Common myeloid progenitor, CD34-positive (primary cell): ENCODE measurements at regions not wholly inside any gene's neighbourhood (a gene's known extent, or its start where the extent isn't known, plus 50 kb on each side); places are given as distances from the start of the nearest gene placed in this dataset.

Experiments used
- CTCF ChIA-PET: fragments of 350-600 bp; sonication (Branson Sonifier 250); formaldehyde crosslinking; loops from one replicate; lab custom pipeline; 2021; ENCODE audit warnings: antibody characterized with exemption; lab: Charles Lee
- POLR2A ChIA-PET: fragments of 350-600 bp; sonication (Branson Sonifier 250); formaldehyde crosslinking; loops from one replicate; lab custom pipeline; 2021; ENCODE audit warnings: antibody characterized with exemption; lab: Charles Lee
- DNase-seq, 3 donors: peaks; one replicate each; pipeline versions ENCODE4 v3.0.0 to v3.0.0-alpha.2; 2013
- H3K27ac ChIP-seq, 2 experiments: 1 replicate in 1 of 2; 2 replicates in 1 of 2; pipeline ENCODE4 v1.7.0; 2013; ENCODE audit warnings: inconsistent platforms in 2 of 2, low read length in 2 of 2, mild to moderate bottlenecking in 2 of 2, low read depth in 1 of 2, moderate library complexity in 1 of 2; ENCODE audit not compliant: severe bottlenecking in 2 of 2, insufficient read depth in 1 of 2, poor library complexity in 1 of 2
- H3K27me3 ChIP-seq, 5 experiments: replicated peaks in 2 of 5; 1 replicate in 3 of 5; 2 replicates in 2 of 5; pipeline versions ENCODE4 v1.6.1 to v1.7.0; 2013; ENCODE audit warnings: low read length in 4 of 5, mild to moderate bottlenecking in 2 of 5, moderate library complexity in 2 of 5, inconsistent platforms in 1 of 5; ENCODE audit not compliant: insufficient read depth in 5 of 5, control insufficient read depth in 4 of 5
- H3K36me3 ChIP-seq, 4 experiments: 1 replicate in 2 of 4; 2 replicates in 2 of 4; pipeline versions ENCODE4 v1.6.1 to v1.7.0; 2013; ENCODE audit warnings: low read length in 3 of 4, control low read depth in 1 of 4, mild to moderate bottlenecking in 1 of 4; ENCODE audit not compliant: control insufficient read depth in 4 of 4, insufficient read depth in 4 of 4
- H3K4me1 ChIP-seq, 4 experiments: 1 replicate in 3 of 4; 2 replicates in 1 of 4; pipeline versions ENCODE4 v1.6.1 to v1.7.1; 2013; ENCODE audit warnings: low read length in 3 of 4, mild to moderate bottlenecking in 3 of 4, control low read depth in 1 of 4, inconsistent platforms in 1 of 4, moderate library complexity in 1 of 4; ENCODE audit not compliant: control insufficient read depth in 4 of 4, insufficient read depth in 4 of 4; ENCODE audit errors: control extremely low read depth in 1 of 4
- H3K4me3 ChIP-seq, 7 experiments: 1 replicate in 4 of 7; 2 replicates in 3 of 7; pipeline versions ENCODE4 v1.5.1 to v1.7.0; 2013; ENCODE audit warnings: mild to moderate bottlenecking in 7 of 7, low read length in 6 of 7, moderate library complexity in 6 of 7, inconsistent platforms in 2 of 7, low read depth in 2 of 7, control low read depth in 1 of 7; ENCODE audit not compliant: insufficient read depth in 4 of 7, control insufficient read depth in 1 of 7; ENCODE audit errors: extremely low read depth in 1 of 7
- H3K9me3 ChIP-seq, 5 experiments: 1 replicate in 4 of 5; 2 replicates in 1 of 5; pipeline versions ENCODE4 v1.6.1 to v1.7.1; 2013; ENCODE audit warnings: low read length in 4 of 5, mild to moderate bottlenecking in 2 of 5, inconsistent platforms in 1 of 5, low read depth in 1 of 5, moderate library complexity in 1 of 5; ENCODE audit not compliant: control insufficient read depth in 4 of 5, insufficient read depth in 2 of 5; ENCODE audit errors: control extremely low read depth in 1 of 5
- WGBS: methylation state at CpG from one replicate; pipeline ENCODE4 v1.1.5; 2013; ENCODE audit not compliant: insufficient coverage; 5-methylcytosine and 5-hydroxymethylcytosine counted together

DNA sequence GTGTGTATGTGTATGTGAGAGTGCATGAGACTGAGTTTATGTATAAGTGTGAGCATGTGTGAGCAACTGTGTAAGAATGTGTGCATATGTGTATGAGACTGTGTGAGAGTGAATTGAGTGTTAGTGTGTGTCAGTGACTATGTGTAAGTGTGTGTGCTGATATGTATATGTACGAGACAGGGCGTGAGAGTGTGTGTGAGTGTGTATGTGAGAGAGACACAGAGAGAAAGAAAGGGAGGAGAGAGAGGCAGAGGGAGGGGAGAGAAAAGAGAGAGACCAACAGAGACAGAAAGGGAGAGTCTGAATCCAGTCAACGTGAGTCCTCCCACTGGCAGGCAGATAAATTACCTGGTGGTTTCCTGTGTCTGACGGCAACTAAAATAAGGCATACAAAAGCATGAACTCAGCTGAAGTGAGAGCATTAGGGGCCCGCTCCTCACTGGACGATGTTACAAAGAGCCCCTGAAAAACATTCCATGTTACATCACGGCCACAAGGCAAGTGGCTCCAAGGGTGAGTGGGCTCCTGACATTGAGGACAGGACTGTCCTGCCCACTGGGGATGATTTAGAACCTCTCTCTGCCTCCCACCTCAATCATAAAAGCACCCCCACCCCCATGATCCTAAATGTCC lies 66.6 kb upstream of the TIAM1 start:
- CTCF ChIA-PET: no interaction called here
- WGBS: 37% methylated on average over 6 of the region's 7 CpGs

DNA sequence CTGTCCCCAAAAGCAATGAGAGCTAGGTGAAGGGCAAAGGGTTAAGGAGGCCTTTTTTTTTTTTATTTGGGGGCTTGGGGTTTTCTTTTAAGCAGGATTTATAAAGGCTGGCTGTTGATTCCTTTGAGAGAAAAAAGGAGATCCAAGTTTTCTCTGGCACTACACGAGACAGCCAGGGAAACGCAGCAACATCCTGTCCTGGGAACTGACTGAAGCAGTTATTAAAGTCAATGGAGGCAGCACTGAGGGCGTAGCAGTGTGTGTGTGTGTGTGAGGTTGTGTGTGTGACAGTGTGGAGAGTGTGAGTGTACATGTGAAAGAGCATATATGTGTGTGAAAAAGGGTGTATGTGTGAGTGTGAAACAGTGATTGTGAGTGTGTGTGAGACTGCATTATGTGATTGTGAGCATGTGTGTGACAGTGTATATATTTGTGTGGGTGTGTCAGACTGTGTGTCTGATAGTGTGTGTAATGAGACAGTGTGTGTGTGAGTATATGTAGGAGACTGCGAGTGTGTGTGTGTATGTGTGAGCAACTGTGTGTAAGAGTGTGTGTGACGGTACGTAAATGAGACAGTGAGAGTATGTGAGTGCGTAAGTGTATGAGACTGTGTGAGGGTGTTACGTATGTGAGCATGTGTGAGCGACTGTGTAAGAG lies 65.9 kb upstream of the TIAM1 start:
- 95% methylated on average over 9 of the region's 9 CpGs for WGBS
- CTCF ChIA-PET: no interaction called here
- POLR2A ChIA-PET: interaction anchor here (0.7 kb wide), 1 partner anchor 24 kb away, joined by 3 read pairs; no protein-coding TSS in a partner anchor

More for the DNA sequence above, 66.6 kb upstream of the TIAM1 start:
- peak in 2 of 3 donors; percentile 25 to 49 for DNase-seq
- Histone ChIP-seq H3K9me3 (no peaks in the 10 kb centered on the region), H3K36me3 (no peaks in the 10 kb centered on the region), H3K4me3 (peak overlapping the region in 1 of 7 experiments; percentile 41), H3K4me1 (peaks cover 0 to 18% (median 6%) of the 10 kb centered on the region in 4 experiments), H3K27ac (no peak overlapping the region), H3K27me3 (no peaks in the 10 kb centered on the region)
- POLR2A ChIA-PET: no interaction called here

DNA sequence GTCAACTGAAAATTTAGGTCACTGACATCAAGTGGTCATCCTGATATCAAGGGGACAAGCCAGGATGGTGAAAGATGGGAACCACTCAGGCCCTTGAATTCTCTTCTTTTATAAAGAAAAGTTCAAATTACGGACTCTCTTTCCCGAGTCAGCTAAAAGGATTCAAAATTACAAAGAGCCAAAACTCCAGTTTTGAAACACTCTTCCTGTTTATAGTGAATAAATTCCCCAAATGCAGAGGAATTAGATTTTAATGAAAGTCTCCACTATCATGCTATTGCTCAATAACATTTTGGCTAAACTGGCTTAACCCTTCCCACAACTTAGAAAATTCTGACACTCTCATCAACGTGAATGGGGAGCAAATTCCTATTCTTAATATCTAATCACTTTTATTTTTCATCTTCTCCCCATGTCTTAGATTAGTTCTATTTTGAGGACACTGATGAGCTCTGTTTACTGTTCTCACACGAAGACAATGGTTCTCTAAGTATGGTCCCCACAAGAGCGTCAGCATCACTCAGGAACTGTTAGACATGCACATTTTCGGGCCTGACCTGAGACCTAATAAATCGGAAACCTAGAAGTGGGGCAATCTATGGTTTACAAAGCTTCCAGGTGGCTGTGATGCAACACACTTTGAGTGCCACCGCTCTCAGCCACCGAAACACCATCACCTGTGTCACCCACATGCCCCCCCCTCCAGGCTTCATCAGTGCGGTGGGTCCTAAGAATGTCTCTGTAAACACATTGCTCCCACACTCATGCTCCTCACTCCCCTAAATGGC lies 64.4 kb upstream of the TIAM1 start:
- Histone ChIP-seq H3K4me1 (peaks cover 3 to 21% (median 6%) of the 10 kb centered on the region in 4 experiments), H3K4me3 (no peak overlapping the region), H3K36me3 (no peaks in the 10 kb centered on the region), H3K9me3 (no peaks in the 10 kb centered on the region), H3K27ac (no peak overlapping the region), H3K27me3 (no peaks in the 10 kb centered on the region)
- POLR2A ChIA-PET: interaction anchor here (0.6 kb wide), 1 partner anchor 43 kb away, joined by 5 read pairs; no protein-coding TSS in a partner anchor
- 94% methylated on average over 8 of the region's 10 CpGs for WGBS
- CTCF ChIA-PET: no interaction called here
- no peak for DNase-seq

More for the DNA sequence above, 65.9 kb upstream of the TIAM1 start:
- Histone ChIP-seq H3K27me3 (no peaks in the 10 kb centered on the region), H3K4me1 (peaks cover 0 to 18% (median 6%) of the 10 kb centered on the region in 4 experiments), H3K27ac (no peak overlapping the region), H3K36me3 (no peaks in the 10 kb centered on the region), H3K4me3 (no peak overlapping the region), H3K9me3 (no peaks in the 10 kb centered on the region)
- DNase-seq: no peak

DNA sequence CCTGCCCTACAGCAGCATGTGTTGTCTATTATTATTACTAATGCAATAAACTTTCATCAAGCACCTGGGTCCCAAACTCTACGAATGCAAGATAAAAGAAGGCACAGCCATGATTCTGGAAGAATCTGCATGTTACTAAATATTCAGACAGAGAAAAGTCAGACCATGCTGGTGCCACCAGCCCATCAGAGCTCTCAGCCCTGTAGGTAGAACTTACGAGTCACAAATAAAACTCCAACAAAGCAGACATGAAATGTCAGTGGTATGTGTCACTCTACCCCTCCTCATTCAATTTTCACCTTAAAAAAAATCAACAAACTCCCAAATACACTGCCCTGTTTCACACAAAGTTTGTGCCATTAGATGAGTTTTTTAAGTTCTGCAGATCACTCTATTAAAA lies 62.4 kb upstream of the TIAM1 start:
- H3K9me3 ChIP-seq: no peaks in the 10 kb centered on the region
- H3K4me3 ChIP-seq: no peak overlapping the region
- no peaks in the 10 kb centered on the region for H3K27me3 ChIP-seq
- ChIA-PET POLR2A (no interaction called here), CTCF (interaction anchor here (0.6 kb wide), 1 partner anchor 246 kb away, joined by 3 read pairs; no protein-coding TSS in a partner anchor)
- peaks cover 3 to 21% (median 6%) of the 10 kb centered on the region in 4 experiments for H3K4me1 ChIP-seq
- H3K27ac ChIP-seq: no peak overlapping the region
- no peaks in the 10 kb centered on the region for H3K36me3 ChIP-seq
- no peak for DNase-seq
- WGBS: 100% methylated on average over 1 of the region's 2 CpGs

DNA sequence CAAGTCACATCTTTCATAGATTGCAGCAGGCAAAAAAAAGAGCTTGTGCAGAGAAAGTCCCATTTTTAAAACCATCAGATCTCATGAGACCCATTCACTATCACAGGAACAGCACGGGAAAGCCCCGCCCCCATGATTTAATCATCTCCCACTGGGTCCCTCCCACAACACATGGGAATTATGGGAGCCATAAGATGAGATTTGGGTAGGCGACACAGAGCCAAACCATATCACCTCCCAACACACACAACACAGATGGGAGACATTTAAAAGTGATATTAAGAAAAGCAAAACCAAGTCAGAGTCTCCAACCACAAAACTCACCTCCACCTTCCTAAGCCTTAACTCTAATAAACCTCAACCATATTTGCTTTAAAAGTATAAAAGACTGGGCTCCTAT lies 61.5 kb upstream of the TIAM1 start:
- Histone ChIP-seq H3K4me1 (peaks cover 2 to 16% (median 3%) of the 10 kb centered on the region in 4 experiments), H3K36me3 (no peaks in the 10 kb centered on the region), H3K27me3 (no peaks in the 10 kb centered on the region), H3K27ac (no peak overlapping the region), H3K4me3 (no peak overlapping the region), H3K9me3 (no peaks in the 10 kb centered on the region)
- ChIA-PET POLR2A (no interaction called here), CTCF (no interaction called here)
- no CpG with 5 or more reads among the region's 3 CpGs for WGBS
- no peak for DNase-seq

DNA sequence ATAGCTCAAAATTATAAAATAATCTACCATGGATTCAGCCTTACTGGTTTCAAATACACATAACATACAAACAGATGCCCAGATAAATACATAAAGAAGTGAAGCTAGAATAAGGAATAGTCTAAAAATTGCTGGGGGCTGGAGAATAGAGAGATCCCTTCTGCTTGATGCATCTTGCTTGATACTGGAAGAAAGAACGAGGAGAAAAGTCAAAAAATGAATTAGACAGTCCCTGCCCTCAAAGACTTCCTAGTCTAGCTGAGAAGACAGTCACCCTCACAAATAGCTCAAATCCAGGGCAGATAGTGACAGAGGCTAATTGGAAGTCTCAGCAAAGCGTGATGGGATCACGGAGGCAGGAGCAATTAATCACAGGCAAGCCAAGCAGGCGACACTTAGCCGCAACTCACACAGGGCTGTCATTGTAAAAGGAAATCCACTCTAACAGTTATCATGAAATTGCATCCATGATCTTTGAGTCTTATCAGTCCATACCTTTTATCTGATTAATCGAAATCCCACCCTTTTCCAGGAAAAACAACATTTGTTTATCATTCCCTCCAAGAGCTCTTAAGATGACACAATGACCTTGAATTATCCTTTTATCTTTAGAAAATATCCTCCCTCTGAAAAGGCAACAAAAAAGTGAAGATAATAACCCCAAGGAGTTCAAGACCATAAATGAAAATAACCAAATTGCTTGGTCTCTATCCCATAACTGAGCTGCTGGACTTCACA lies 59.7 kb upstream of the TIAM1 start:
- ChIA-PET POLR2A (interaction anchor here (0.6 kb wide), 1 partner anchor 183 kb away, joined by 3 read pairs; no protein-coding TSS in a partner anchor), CTCF (interaction anchor here (1.1 kb wide), 1 partner anchor 15 kb away, joined by 3 read pairs; no protein-coding TSS in a partner anchor)
- Histone ChIP-seq H3K27me3 (no peaks in the 10 kb centered on the region), H3K36me3 (no peaks in the 10 kb centered on the region), H3K27ac (no peak overlapping the region), H3K9me3 (no peaks in the 10 kb centered on the region), H3K4me1 (peaks cover 0 to 4% (median 2%) of the 10 kb centered on the region in 4 experiments), H3K4me3 (no peak overlapping the region)
- peak in 1 of 3 donors; percentile 29 for DNase-seq
- WGBS: 33% methylated on average over 6 of the region's 6 CpGs
